GM12878 (cell line): ENCODE measurements at regions not wholly inside any gene's neighbourhood (a gene's known extent, or its start where the extent isn't known, plus 50 kb on each side); places are given as distances from the start of the nearest gene placed in this dataset.

Experiments used
- ATAC-seq: fragments of 200-7000 bp; cut with Tn5 transposase; 3 replicates; pipeline ENCODE4 v1.9.1; 2020; ENCODE audit warnings: mild to moderate bottlenecking, moderate library complexity
- BruUV-seq: library from RNA; stranded (reverse); fragments of 400-500 nt; replicated peaks from 2 replicates; lab custom pipeline; 2021; lab: Mats Ljungman, UMichigan
- CTCF ChIA-PET: fragments of 300-600 bp; sonication (Branson Sonifier 250); formaldehyde crosslinking; extraction: SDS; loops from one replicate; lab custom pipeline; 2021; ENCODE audit warnings: inconsistent platforms; lab: Yijun Ruan, JAX
- POLR2A ChIA-PET: fragments of 350-600 bp; formaldehyde crosslinking; extraction: SDS; loops from one replicate; lab custom pipeline; 2021; ENCODE audit warnings: inconsistent platforms; lab: Charles Lee
- RAD21 ChIA-PET: fragments of 300-600 bp; sonication (Branson Sonifier 250); formaldehyde crosslinking; loops from one replicate; lab custom pipeline; 2023; ENCODE audit warnings: antibody characterized with exemption; ENCODE audit not compliant: unreplicated experiment; lab: Charles Lee
- SMC1A ChIA-PET: fragments of 300-600 bp; sonication (Branson Sonifier 250); formaldehyde crosslinking; loops from one replicate; lab custom pipeline; 2023; ENCODE audit not compliant: unreplicated experiment, uncharacterized antibody; lab: Charles Lee
- DNase-seq: peaks from one replicate; pipeline ENCODE4 v3.0.0-alpha.2; 2011; ENCODE audit warnings: low read depth, low spot score
- FAIRE-seq: peaks from 3 replicates; lab custom pipeline; 2011; peaks lifted over from hg19 to GRCh38; lab: Jason Lieb, UNC
- H2AFZ ChIP-seq: 2 replicates; pipeline ENCODE4 v1.6.0; 2011; ENCODE audit warnings: low read depth, low read length, control low read depth; ENCODE audit not compliant: control insufficient read depth
- H3K27ac ChIP-seq: 2 replicates; pipeline ENCODE4 v1.5.1; 2011; ENCODE audit warnings: control low read depth; ENCODE audit not compliant: control insufficient read depth, insufficient read depth
- H3K27me3 ChIP-seq, 2 experiments: replicated peaks in 1 of 2; 2 replicates each; pipeline versions ENCODE4 v1.6.0 to v1.6.1; 2011; ENCODE audit warnings: low read length in 1 of 2; ENCODE audit not compliant: control insufficient read depth in 2 of 2, insufficient read depth in 2 of 2
- H3K36me3 ChIP-seq, 2 experiments: 2 replicates each; pipeline ENCODE4 v1.5.1; 2011; ENCODE audit warnings: low read length in 1 of 2; ENCODE audit not compliant: control insufficient read depth in 2 of 2, insufficient read depth in 2 of 2
- H3K4me1 ChIP-seq: 2 replicates; pipeline ENCODE4 v1.6.1; 2011; ENCODE audit warnings: mild to moderate bottlenecking, low read length, moderate library complexity, mixed read lengths; ENCODE audit not compliant: control insufficient read depth, insufficient read depth
- H3K4me2 ChIP-seq: 2 replicates; pipeline ENCODE4 v1.6.0; 2011; ENCODE audit warnings: control low read depth; ENCODE audit not compliant: control insufficient read depth, insufficient read depth
- H3K4me3 ChIP-seq: fragments of 200-600 bp; sonication (generic); 2 replicates; pipeline ENCODE4 v1.5.1; 2016
- H3K79me2 ChIP-seq: 2 replicates; pipeline ENCODE4 v1.6.0; 2011; ENCODE audit warnings: low read length; ENCODE audit not compliant: control insufficient read depth, insufficient read depth
- H3K9ac ChIP-seq: 2 replicates; pipeline ENCODE4 v1.8.0; 2011; ENCODE audit warnings: low read length, control low read depth, mixed read lengths; ENCODE audit not compliant: control insufficient read depth, insufficient read depth
- H3K9me3 ChIP-seq: replicated peaks from 3 replicates; pipeline ENCODE4 v1.5.1; 2011; ENCODE audit warnings: mild to moderate bottlenecking, low read length; ENCODE audit not compliant: control insufficient read depth, insufficient read depth
- H4K20me1 ChIP-seq: 2 replicates; pipeline ENCODE4 v1.6.0; 2011; ENCODE audit not compliant: control insufficient read depth, insufficient read depth
- CTCF ChIP-seq, 3 experiments: IDR thresholded peaks in 2 of 3; conservative IDR thresholded peaks in 1 of 3; 2 replicates each; pipeline ENCODE4 v1.5.1; 2011; ENCODE audit warnings: low read depth in 3 of 3, low read length in 3 of 3, mild to moderate bottlenecking in 3 of 3, control low read depth in 2 of 3, moderate library complexity in 2 of 3, inconsistent platforms in 1 of 3, mixed read lengths in 1 of 3; ENCODE audit not compliant: control insufficient read depth in 2 of 3, insufficient read depth in 1 of 3; ENCODE audit errors: extremely low read depth in 1 of 3
- ZBTB40 ChIP-seq: fragments of 450-650 bp; IDR thresholded peaks from 2 replicates; pipeline ENCODE4 v1.6.1; 2016; ENCODE audit warnings: mild to moderate bottlenecking, moderate library complexity, borderline replicate concordance
- WGBS: methylation state at CpG from one replicate; pipeline ENCODE4 v1.1.6; 2016; ENCODE audit warnings: low lambda C conversion rate; ENCODE audit not compliant: insufficient replicate concordance, insufficient coverage; ENCODE audit errors: missing lambda C conversion rate; 5-methylcytosine and 5-hydroxymethylcytosine counted together
- in situ Hi-C: fragments of 300-500 bp; cut with MboI; formaldehyde crosslinking; loops from 9 replicates; pipeline ENCODE4 v1.14.3; 2018; ENCODE audit warnings: mixed read lengths
- intact Hi-C: fragments of 100-400 bp; cut with micrococcal nuclease; formaldehyde crosslinking; loops from one replicate; pipeline ENCODE4 v1.14.2; 2022; ENCODE audit not compliant: unreplicated experiment

- H3K27ac ChIP-seq: no peak overlapping the region
- WGBS: 0% methylated on average over 1 of the region's 1 CpG
- no peak overlapping the region for H3K9ac ChIP-seq
- DNase-seq: no peak
- no peaks in the 10 kb centered on the region for H3K36me3 ChIP-seq
- no peak overlapping the region for H3K4me3 ChIP-seq
- H3K9me3 ChIP-seq: no peaks in the 10 kb centered on the region
- SMC1A ChIA-PET: no interaction called here
- H3K79me2 ChIP-seq: no peaks in the 10 kb centered on the region
- no peak overlapping the region for H2AFZ ChIP-seq
- TF ChIP-seq CTCF (IDR thresholded peaks at IDR 0.05 in 2 of 3, conservative IDR thresholded peaks at IDR 0.05 in 1 of 3; ENCODE audit: control insufficient read depth in 2 of 3, extremely low read depth in 1 of 3, insufficient read depth in 1 of 3, low read depth in 3 of 3, low read length in 3 of 3): no peak
- TF ChIP-seq ZBTB40: no peak
- no peaks in the 10 kb centered on the region for H3K27me3 ChIP-seq
- RAD21 ChIA-PET: no interaction called here
- BruUV-seq: no TSS peak
- in situ Hi-C loops (no loop called here), intact Hi-C loops (no loop called here)
- POLR2A ChIA-PET: no interaction called here
- ATAC-seq: no peak
- no peak for FAIRE-seq
- no peaks in the 10 kb centered on the region for H3K4me1 ChIP-seq
- no peak overlapping the region for H3K4me2 ChIP-seq
- CTCF ChIA-PET: no interaction called here
- no peaks in the 10 kb centered on the region for H4K20me1 ChIP-seq
These were observed 632.5 kb upstream of the ST8SIA4 start for GRCh38 chr5:101535626-101536025.
